Breast epithelium (tissue), 4 donors: ENCODE measurements at regions not wholly inside any gene's neighbourhood (a gene's known extent, or its start where the extent isn't known, plus 50 kb on each side); places are given as distances from the start of the nearest gene placed in this dataset.

Source experiments
- DNase-seq, 2 donors: peaks; one replicate each; pipeline ENCODE4 v3.0.0-alpha.2; 2019; ENCODE audit warnings: low spot score in 2 of 2
- H3K27ac ChIP-seq, 2 donors: fragments of 200-600 bp; sonication (generic) in 1 of 2; one replicate each; pipeline ENCODE4 v1.5.1; 2016 to 2019; ENCODE audit warnings: mild to moderate bottlenecking in 1 of 2
- H3K27me3 ChIP-seq, 2 donors: fragments of 200-600 bp; sonication (generic) in 1 of 2; one replicate each; pipeline versions ENCODE4 v1.5.1 to v1.6.0; 2017 to 2019; ENCODE audit warnings: control low read depth in 1 of 2, mild to moderate bottlenecking in 1 of 2
- H3K36me3 ChIP-seq: fragments of 200-600 bp; one replicate; pipeline ENCODE4 v1.5.1; 2019
- H3K4me1 ChIP-seq, 2 donors: fragments of 200-600 bp; sonication (generic); one replicate each; pipeline ENCODE4 v1.5.1; 2016 to 2019; ENCODE audit warnings: control low read depth in 1 of 2
- H3K4me3 ChIP-seq, 3 donors: fragments of 200-600 bp; sonication (generic); 1 replicate in 2 of 3; 2 replicates in 1 of 3; pipeline ENCODE4 v1.5.1; 2016 to 2019; ENCODE audit warnings: mild to moderate bottlenecking in 3 of 3, moderate library complexity in 2 of 3
- H3K9me3 ChIP-seq, 2 donors: fragments of 200-600 bp; sonication (generic) in 1 of 2; one replicate each; pipeline ENCODE4 v1.5.1; 2016 to 2019; ENCODE audit warnings: control low read depth in 1 of 2
- CTCF ChIP-seq, 3 donors: fragments of 450-650 bp; IDR thresholded peaks; one replicate each; pipeline ENCODE4 v1.5.1; 2016 to 2017; ENCODE audit warnings: antibody characterized with exemption in 3 of 3, mild to moderate bottlenecking in 3 of 3, moderate library complexity in 3 of 3
- POLR2A ChIP-seq: fragments of 450-650 bp; IDR thresholded peaks from one replicate; pipeline ENCODE4 v1.6.1; 2016; ENCODE audit warnings: antibody characterized with exemption, mild to moderate bottlenecking, moderate library complexity
- POLR2AphosphoS5 ChIP-seq, 3 donors: sonication (generic); formaldehyde crosslinking; IDR thresholded peaks; one replicate each; pipeline ENCODE4 v1.6.1; 2017; ENCODE audit warnings: antibody characterized with exemption in 3 of 3
- intact Hi-C: fragments of 100-400 bp; cut with DNase I; formaldehyde crosslinking; loops from one replicate; pipeline ENCODE4 v1.15.1; 2023; ENCODE audit warnings: low total_unique reads

DNA sequence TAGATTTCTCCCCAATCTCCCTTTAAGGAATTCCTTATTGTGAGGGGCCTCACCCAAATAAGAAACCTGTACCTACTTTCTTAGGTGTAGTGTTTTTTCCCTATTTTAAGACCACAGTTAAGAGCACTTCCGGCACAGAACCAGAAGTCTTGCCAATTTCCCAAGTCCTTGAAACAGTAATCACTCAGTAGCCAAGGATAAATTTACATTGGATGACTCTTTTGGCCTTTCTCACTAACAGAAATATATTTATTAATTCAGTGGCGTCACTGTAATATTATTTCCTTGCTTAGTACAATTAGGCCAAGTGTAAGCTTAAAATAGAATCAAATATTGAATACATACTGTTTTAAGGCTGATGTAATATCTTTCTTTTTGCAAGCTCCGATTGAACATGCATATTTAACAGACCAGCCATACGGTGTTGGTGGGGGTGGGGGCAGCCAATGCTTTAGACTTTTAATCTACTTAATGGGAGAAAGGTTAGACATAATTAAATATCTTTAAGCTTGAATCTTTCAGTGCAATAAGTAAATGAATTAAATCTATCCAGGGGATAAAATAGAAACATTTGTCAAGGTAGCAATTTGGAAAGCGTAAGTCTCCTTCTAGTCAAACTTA lies 50.8 kb upstream of the ITGA6 start:
- Histone ChIP-seq H3K27me3 (no peaks in the 10 kb centered on the region), H3K4me1 (no peaks in the 10 kb centered on the region), H3K36me3 (no peaks in the 10 kb centered on the region), H3K9me3 (no peaks in the 10 kb centered on the region), H3K27ac (no peak overlapping the region), H3K4me3 (no peak overlapping the region)
- intact Hi-C loops = no loop called here
- TF ChIP-seq POLR2AphosphoS5 (IDR thresholded peaks at IDR 0.05) = no peak
- TF ChIP-seq POLR2A = no peak
- no peak for TF ChIP-seq CTCF (IDR thresholded peaks at IDR 0.05)
- no peak for DNase-seq

DNA sequence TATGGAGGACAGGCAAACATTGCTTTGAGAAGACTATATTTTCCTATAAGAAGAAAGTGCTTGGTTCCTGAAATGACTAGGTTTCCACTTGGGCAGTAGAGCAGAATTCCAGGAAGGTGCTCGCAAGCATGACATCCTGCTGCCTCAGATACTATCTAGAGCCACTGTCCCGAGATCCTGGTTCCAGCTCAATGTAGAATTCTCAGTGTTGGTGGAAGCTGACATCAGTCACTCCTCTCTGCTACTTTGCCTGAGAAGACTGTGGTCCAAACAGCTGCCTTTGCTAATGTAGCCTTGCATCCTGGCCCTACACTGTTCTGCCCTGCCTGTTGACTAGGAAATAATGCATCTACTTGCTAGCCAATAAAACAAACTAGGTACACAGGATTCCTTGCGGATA lies 50.0 kb upstream of the ITGA6 start:
- no peak overlapping the region for H3K4me3 ChIP-seq
- H3K4me1 ChIP-seq = no peaks in the 10 kb centered on the region
- H3K9me3 ChIP-seq = no peaks in the 10 kb centered on the region
- H3K36me3 ChIP-seq = no peaks in the 10 kb centered on the region
- no peaks in the 10 kb centered on the region for H3K27me3 ChIP-seq
- no peak for DNase-seq
- intact Hi-C loops = no loop called here
- H3K27ac ChIP-seq = no peak overlapping the region
- TF ChIP-seq POLR2AphosphoS5 (IDR thresholded peaks at IDR 0.05) = no peak
- TF ChIP-seq POLR2A = no peak
- TF ChIP-seq CTCF (IDR thresholded peaks at IDR 0.05) = no peak
